ENCODE measurements at regions not wholly inside any gene's neighbourhood (a gene's known extent, or its start where the extent isn't known, plus 50 kb on each side); places are given as distances from the start of the nearest gene placed in this dataset.

DNA sequence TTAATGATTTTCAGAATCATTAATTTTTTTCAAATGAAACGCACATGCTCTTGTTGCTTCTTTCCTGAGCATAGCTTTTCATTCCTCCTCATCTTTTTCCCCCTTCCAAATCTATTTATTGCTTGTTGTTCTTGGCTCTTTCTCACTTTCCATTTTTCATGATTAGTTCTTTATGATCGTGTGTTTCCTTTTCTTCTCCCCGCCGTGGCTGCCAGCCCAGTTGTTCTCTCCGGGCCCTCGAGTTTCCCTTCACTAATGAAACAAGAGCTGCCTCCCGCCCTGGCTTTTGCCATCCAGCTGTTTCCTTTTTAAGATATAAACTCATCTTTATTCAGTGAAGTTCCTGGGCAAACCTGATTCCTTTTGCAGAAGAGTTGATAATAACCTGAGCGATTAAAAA lies 170.2 kb upstream of the NR2F2 start:
- TF ChIP-seq TAF1 (IDR thresholded peaks at IDR 0.05; ENCODE audit: low read depth, low read length) (no peak), POLR2AphosphoS5 (IDR thresholded peaks at IDR 0.05; ENCODE audit: low read depth, low read length) (no peak), POLR2A (IDR thresholded peaks at IDR 0.05; ENCODE audit: low read depth, low read length) (no peak), SPI1 (IDR thresholded peaks at IDR 0.05; ENCODE audit: low read depth, low read length) (no peak), POU2F2 (IDR thresholded peaks at IDR 0.05; ENCODE audit: low read depth, low read length) (no peak), PAX5 (IDR thresholded peaks at IDR 0.05; ENCODE audit: insufficient read depth, low read length, severe bottlenecking) (no peak)

Measured in GM12891 (cell line).